Right atrium auricular region (tissue), 2 donors: ENCODE measurements at regions not wholly inside any gene's neighbourhood (a gene's known extent, or its start where the extent isn't known, plus 50 kb on each side); places are given as distances from the start of the nearest gene placed in this dataset.
"Not testable (repeated sequence)": the region's sequence is repeated elsewhere in the genome, so short reads cannot be mapped to it uniquely, and the experiment has no call there.

Experiments used
- DNase-seq: peaks from one replicate; pipeline ENCODE4 v3.0.0-alpha.2; 2019; ENCODE audit warnings: low spot score
- H3K27ac ChIP-seq, 2 donors: fragments of 200-600 bp; sonication (generic); 1 replicate in 1 of 2; 2 replicates in 1 of 2; pipeline ENCODE4 v1.5.1; 2016 to 2019
- H3K27me3 ChIP-seq, 2 donors: fragments of 200-600 bp; sonication (generic); one replicate each; pipeline versions ENCODE4 v1.5.1 to v1.6.0; 2017 to 2019
- H3K36me3 ChIP-seq: fragments of 200-600 bp; sonication (generic); one replicate; pipeline ENCODE4 v1.5.1; 2016
- H3K4me1 ChIP-seq, 2 donors: fragments of 200-600 bp; sonication (generic); one replicate each; pipeline versions ENCODE4 v1.5.1 to v1.6.0; 2017 to 2019
- H3K4me3 ChIP-seq, 2 donors: fragments of 200-600 bp; sonication (generic); 1 replicate in 1 of 2; 2 replicates in 1 of 2; pipeline ENCODE4 v1.5.1; 2017 to 2019; ENCODE audit warnings: mild to moderate bottlenecking in 1 of 2, moderate library complexity in 1 of 2
- H3K9me3 ChIP-seq, 2 donors: fragments of 200-600 bp; sonication (generic); one replicate each; pipeline ENCODE4 v1.5.1; 2019
- CTCF ChIP-seq, 2 donors: fragments of 200-600 bp; sonication (generic); IDR thresholded peaks; one replicate each; pipeline ENCODE4 v1.5.1; 2019; ENCODE audit warnings: antibody characterized with exemption in 2 of 2

GRCh38 chr7:42720991-42721796, 190.7 kb downstream of the C7orf25 start:
- Histone ChIP-seq H3K4me3 (no peak overlapping the region), H3K4me1 (no peaks in the 10 kb centered on the region), H3K27me3 (no peaks in the 10 kb centered on the region), H3K27ac (no peak overlapping the region), H3K36me3 (no peaks in the 10 kb centered on the region), H3K9me3 (no peaks in the 10 kb centered on the region)
- no peak for DNase-seq
- TF ChIP-seq CTCF (IDR thresholded peaks at IDR 0.05): no peak

GRCh38 chr7:42720012-42720411, 191.9 kb downstream of the C7orf25 start:
- no peaks in the 10 kb centered on the region for H3K27me3 ChIP-seq
- H3K36me3 ChIP-seq: no peaks in the 10 kb centered on the region

GRCh38 chr7:42718466-42718865, 193.4 kb downstream of the C7orf25 start:
- not testable (repeated sequence) for H3K9me3 ChIP-seq, H3K4me3 ChIP-seq, H3K36me3 ChIP-seq, H3K27ac ChIP-seq, H3K4me1 ChIP-seq, DNase-seq, H3K27me3 ChIP-seq

More at GRCh38 chr7:42720012-42720411, 191.9 kb downstream of the C7orf25 start:
- Histone ChIP-seq H3K27ac (no peak overlapping the region), H3K9me3 (no peaks in the 10 kb centered on the region), H3K4me3 (no peak overlapping the region), H3K4me1 (no peaks in the 10 kb centered on the region)
- no peak for DNase-seq
- TF ChIP-seq CTCF (IDR thresholded peaks at IDR 0.05): no peak

- H3K27ac ChIP-seq: no peak overlapping the region
- TF ChIP-seq CTCF (IDR thresholded peaks at IDR 0.05): no peak
- no peaks in the 10 kb centered on the region for H3K36me3 ChIP-seq
- no peaks in the 10 kb centered on the region for H3K4me1 ChIP-seq
- no peaks in the 10 kb centered on the region for H3K27me3 ChIP-seq
- no peak for DNase-seq
- H3K9me3 ChIP-seq: peaks cover 0 to 10% of the 10 kb centered on the region in 2 donors
- no peak overlapping the region for H3K4me3 ChIP-seq
These were observed 197.5 kb downstream of the C7orf25 start for GRCh38 chr7:42714356-42714755.

GRCh38 chr7:42709284-42709683, 202.6 kb downstream of the C7orf25 start:
- Histone ChIP-seq H3K36me3 (no peaks in the 10 kb centered on the region), H3K9me3 (peaks cover 0 to 10% of the 10 kb centered on the region in 2 donors), H3K27ac (no peak overlapping the region), H3K4me1 (no peaks in the 10 kb centered on the region), H3K27me3 (no peaks in the 10 kb centered on the region), H3K4me3 (no peak overlapping the region)
- TF ChIP-seq CTCF (IDR thresholded peaks at IDR 0.05): no peak
- DNase-seq: no peak

GRCh38 chr7:42704710-42705109, 207.2 kb downstream of the C7orf25 start:
- Histone ChIP-seq H3K4me3 (no peak overlapping the region), H3K36me3 (no peaks in the 10 kb centered on the region), H3K4me1 (no peaks in the 10 kb centered on the region), H3K27me3 (no peaks in the 10 kb centered on the region), H3K27ac (no peak overlapping the region), H3K9me3 (no peaks in the 10 kb centered on the region)
- no peak for DNase-seq
- TF ChIP-seq CTCF (IDR thresholded peaks at IDR 0.05): no peak
